ENCODE measurements at regions not wholly inside any gene's neighbourhood (a gene's known extent, or its start where the extent isn't known, plus 50 kb on each side); places are given as distances from the start of the nearest gene placed in this dataset.

- DNase-seq (ENCODE audit: low spot score): no peak
Observed at GRCh38 chr1:222040121-222040805, 298.4 kb upstream of the DUSP10 start.

GRCh38 chr1:222038971-222039370 lies 297.1 kb upstream of the DUSP10 start:
- DNase-seq (ENCODE audit: low spot score): no peak

- DNase-seq (ENCODE audit: low spot score): no peak
Observed at GRCh38 chr1:222037720-222038119, 295.8 kb upstream of the DUSP10 start.

- no peak for DNase-seq (ENCODE audit: low spot score)
Observed at GRCh38 chr1:222034790-222035189, 292.9 kb upstream of the DUSP10 start.

- DNase-seq (ENCODE audit: low spot score): no peak
Observed at GRCh38 chr1:222033450-222033849, 291.6 kb upstream of the DUSP10 start.

DNA sequence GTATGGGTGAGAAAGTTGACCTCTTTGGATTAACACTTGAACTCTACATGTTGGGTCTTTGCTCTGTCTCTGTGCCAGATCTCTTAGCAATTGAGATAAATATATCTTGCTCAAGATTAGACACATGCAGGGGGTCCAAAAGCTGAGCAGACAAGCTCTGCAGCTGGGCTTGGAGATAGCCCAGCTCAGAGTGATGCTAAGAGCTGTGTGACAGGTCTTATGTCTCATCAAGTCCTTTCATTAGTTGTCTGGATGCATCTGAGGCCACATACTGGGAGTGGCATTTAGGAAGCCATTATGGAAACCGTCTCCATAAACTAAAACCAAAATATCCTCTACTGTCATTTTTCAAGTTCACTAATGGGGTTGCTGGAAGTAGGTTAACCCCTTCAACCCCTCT lies 289.4 kb upstream of the DUSP10 start:
- no peak for DNase-seq (ENCODE audit: low spot score)

GRCh38 chr1:222028676-222029075 lies 286.8 kb upstream of the DUSP10 start:
- DNase-seq (ENCODE audit: low spot score): no peak

DNA sequence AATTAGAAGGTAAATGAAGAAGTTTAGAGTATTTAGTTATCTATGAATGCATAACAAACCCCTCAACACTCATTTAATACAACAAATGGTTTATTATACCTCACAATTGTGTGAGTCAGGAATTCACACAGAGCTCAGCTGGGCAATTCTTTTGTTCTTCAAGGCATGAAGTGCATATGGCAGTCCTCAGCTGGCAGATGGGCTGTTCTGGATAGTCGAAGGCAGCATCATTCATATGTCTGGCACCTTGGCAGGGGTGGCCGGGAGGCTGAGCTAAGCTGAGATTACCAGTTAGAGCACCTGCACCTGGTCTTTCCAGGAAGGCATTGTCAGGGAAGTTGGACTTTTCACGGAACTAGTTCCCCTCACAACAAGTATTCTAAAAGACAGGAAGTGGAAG lies 286.2 kb upstream of the DUSP10 start:
- no peak for DNase-seq (ENCODE audit: low spot score)

- DNase-seq (ENCODE audit: low spot score): no peak
Observed at GRCh38 chr1:222026280-222026679, 284.4 kb upstream of the DUSP10 start.

GRCh38 chr1:222023025-222023424 lies 281.1 kb upstream of the DUSP10 start:
- no peak for DNase-seq (ENCODE audit: low spot score)

DNA sequence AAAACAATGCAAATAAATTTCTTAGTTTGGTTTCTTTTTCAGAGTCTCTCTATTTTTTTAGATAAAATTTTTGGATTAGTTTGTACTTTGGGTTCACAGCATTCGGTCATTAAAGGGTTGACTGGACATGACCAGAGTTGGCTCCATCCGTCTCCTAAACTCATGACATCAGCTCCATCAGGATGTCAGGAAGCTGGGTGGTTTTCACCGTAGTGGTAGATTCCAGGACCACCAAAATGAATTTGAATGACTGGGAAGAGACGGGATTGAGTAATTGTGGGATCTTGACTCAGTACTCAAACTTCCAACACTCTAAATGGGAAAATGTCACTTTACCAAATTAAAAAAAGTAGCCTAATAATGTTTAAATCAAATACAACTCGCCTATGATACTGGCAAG lies 279.2 kb upstream of the DUSP10 start:
- DNase-seq (ENCODE audit: low spot score): no peak

- no peak for DNase-seq (ENCODE audit: low spot score)
Observed at GRCh38 chr1:222020553-222020952, 278.7 kb upstream of the DUSP10 start.

- DNase-seq (ENCODE audit: low spot score): no peak
Observed at GRCh38 chr1:222019029-222019428, 277.1 kb upstream of the DUSP10 start.

- DNase-seq (ENCODE audit: low spot score): no peak
Observed at GRCh38 chr1:222018041-222018440, 276.2 kb upstream of the DUSP10 start.

DNA sequence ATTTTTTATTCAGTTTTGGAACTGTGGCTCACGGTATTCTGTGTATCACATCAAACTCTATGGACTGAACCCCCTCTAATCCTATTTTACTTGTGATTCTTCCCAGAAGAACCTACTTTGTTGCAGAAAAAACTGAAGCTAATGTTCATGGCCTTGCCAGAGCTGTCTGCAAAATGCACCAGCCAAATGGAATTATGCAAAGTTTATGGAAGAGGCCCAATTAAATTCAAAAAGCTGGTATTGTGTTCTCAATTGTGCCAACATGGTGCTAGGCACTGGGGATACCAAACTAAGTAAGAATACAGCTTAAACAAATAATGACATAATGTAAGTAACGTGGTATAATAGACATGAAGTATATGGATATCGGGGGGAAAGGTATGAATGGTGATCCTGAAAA lies 273.8 kb upstream of the DUSP10 start:
- DNase-seq (ENCODE audit: low spot score): no peak

- no peak for DNase-seq (ENCODE audit: low spot score)
Observed at GRCh38 chr1:222014001-222014400, 272.1 kb upstream of the DUSP10 start.

DNA sequence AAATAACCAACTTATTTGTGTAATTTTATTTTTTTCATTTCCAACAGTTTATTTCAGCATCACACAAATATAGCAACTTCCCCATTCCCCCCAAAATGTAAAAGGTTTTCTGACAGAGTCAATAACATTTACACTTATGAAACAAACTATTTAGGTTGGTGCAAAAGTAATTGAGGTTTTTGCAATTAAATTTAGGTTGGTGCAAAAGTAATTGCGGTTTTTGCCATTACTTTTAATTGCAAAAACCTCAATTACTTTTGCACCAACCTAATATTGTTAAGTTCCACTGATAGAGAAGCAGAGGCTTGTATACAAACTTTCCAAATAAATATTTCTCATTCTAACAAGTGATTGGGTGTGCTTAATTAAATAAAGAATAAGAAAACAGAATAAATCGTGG lies 270.9 kb upstream of the DUSP10 start:
- DNase-seq (ENCODE audit: low spot score): no peak

DNA sequence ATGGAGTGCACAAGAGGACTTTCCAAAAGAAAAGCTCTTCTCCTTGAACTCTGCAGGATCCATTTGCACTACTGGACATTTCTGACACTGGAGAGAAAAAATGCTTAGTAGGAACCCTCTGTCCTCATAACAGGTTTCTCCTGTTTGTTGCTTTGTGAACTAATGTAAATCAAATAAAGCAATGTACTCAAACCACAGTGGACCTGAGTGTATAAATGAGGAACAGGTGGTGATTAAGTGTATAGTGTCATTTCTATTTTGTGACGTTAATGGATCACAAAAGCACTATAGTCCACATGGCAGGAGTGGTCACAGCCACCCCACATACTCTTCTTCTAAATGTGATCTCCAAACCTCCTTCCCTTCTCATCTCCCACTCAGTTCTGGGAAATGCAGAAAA lies 268.4 kb upstream of the DUSP10 start:
- no peak for DNase-seq (ENCODE audit: low spot score)

DNA sequence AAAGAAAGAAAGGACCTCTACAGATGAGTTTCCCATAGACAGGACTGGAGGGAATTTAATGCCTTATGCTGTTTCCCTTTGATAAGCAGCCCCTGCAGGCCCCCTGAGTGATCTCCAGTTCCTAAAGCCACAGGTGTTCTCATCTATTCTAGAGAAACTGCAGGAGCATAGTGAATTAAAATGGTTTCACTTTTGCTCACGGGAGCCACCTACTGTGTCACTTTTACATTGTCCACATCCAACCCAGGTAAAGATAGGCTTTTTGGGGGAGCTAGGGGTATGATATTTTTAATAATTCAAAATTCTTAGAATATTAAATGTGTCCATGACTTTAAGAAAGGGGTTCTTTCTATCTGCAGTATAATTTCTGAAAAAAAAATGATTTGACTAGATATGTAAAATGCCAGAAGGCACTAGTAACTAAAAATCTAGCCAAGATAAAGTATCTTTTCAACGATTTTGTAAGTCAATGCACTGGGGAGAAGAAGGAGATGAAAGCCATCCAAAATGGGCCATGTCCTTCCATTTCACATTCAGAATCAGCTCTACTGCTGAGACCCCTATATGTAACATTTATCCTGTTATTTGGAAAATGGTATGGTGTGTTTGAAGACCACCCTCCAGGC lies 267.3 kb upstream of the DUSP10 start:
- peak; percentile 30 for DNase-seq (ENCODE audit: low spot score)

- DNase-seq (ENCODE audit: low spot score): no peak
Observed at GRCh38 chr1:222006715-222007114, 264.8 kb upstream of the DUSP10 start.

GRCh38 chr1:222004784-222005183 lies 262.9 kb upstream of the DUSP10 start:
- no peak for DNase-seq (ENCODE audit: low spot score)

- DNase-seq (ENCODE audit: low spot score): no peak
Observed at GRCh38 chr1:222004034-222004433, 262.1 kb upstream of the DUSP10 start.

GRCh38 chr1:222002503-222002902 lies 260.6 kb upstream of the DUSP10 start:
- no peak for DNase-seq (ENCODE audit: low spot score)

- no peak for DNase-seq (ENCODE audit: low spot score)
Observed at GRCh38 chr1:222000131-222000530, 258.2 kb upstream of the DUSP10 start.

All from H4 (cell line).